H1 (cell line): ENCODE measurements at regions not wholly inside any gene's neighbourhood (a gene's known extent, or its start where the extent isn't known, plus 50 kb on each side); places are given as distances from the start of the nearest gene placed in this dataset.

Experiments used
- CTCF ChIA-PET: fragments of 300-600 bp; sonication (Branson Sonifier 250); formaldehyde crosslinking; loops from one replicate; lab custom pipeline; 2021; ENCODE audit not compliant: partially characterized antibody; lab: Charles Lee
- POLR2A ChIA-PET: fragments of 300-600 bp; sonication (Branson Sonifier 250); formaldehyde crosslinking; loops from one replicate; lab custom pipeline; 2021; ENCODE audit warnings: inconsistent platforms; ENCODE audit not compliant: partially characterized antibody; lab: Charles Lee
- DNase-seq, 2 experiments: peaks; one replicate each; pipeline versions ENCODE4 v3.0.0 to v3.0.0-alpha.2; 2010 to 2022; ENCODE audit warnings: low spot score in 2 of 2, low read depth in 1 of 2, mixed read lengths in 1 of 2
- FAIRE-seq: peaks from 2 replicates; lab custom pipeline; 2011; peaks lifted over from hg19 to GRCh38; lab: Jason Lieb, UNC
- H2AFZ ChIP-seq: 2 replicates; pipeline ENCODE4 v1.8.1; 2012; ENCODE audit warnings: low read length, inconsistent platforms
- H2AK5ac ChIP-seq: 2 replicates; pipeline ENCODE4 v1.6.1; 2013; ENCODE audit warnings: low read depth, low read length
- H2BK120ac ChIP-seq: replicated peaks from 2 replicates; pipeline ENCODE3; 2013; ENCODE audit warnings: low read depth, low read length, inconsistent platforms
- H2BK12ac ChIP-seq: 2 replicates; pipeline ENCODE4 v1.6.1; 2013; ENCODE audit warnings: low read depth, low read length
- H2BK15ac ChIP-seq: 2 replicates; pipeline ENCODE4 v1.6.1; 2013; ENCODE audit warnings: low read length
- H2BK20ac ChIP-seq: 2 replicates; pipeline ENCODE4 v1.6.1; 2013; ENCODE audit warnings: low read length
- H2BK5ac ChIP-seq: 2 replicates; pipeline ENCODE4 v1.6.1; 2013; ENCODE audit warnings: low read depth, low read length
- H3K14ac ChIP-seq: 2 replicates; pipeline ENCODE4 v1.6.1; 2013; ENCODE audit warnings: inconsistent platforms; ENCODE audit not compliant: insufficient read length
- H3K18ac ChIP-seq: 2 replicates; pipeline ENCODE4 v1.6.1; 2013; ENCODE audit warnings: low read length; ENCODE audit errors: extremely low read depth
- H3K23ac ChIP-seq: 2 replicates; pipeline ENCODE4 v1.6.1; 2013; ENCODE audit warnings: inconsistent platforms; ENCODE audit not compliant: insufficient read length
- H3K23me2 ChIP-seq: 2 replicates; pipeline ENCODE4 v1.6.1; 2013; ENCODE audit warnings: low read depth, low read length
- H3K27ac ChIP-seq: 2 replicates; pipeline ENCODE4 v1.6.1; 2011; ENCODE audit warnings: low read depth, low read length, inconsistent platforms
- H3K27me3 ChIP-seq, 4 experiments: replicated peaks in 1 of 4; 1 replicate in 1 of 4; 2 replicates in 3 of 4; pipeline versions ENCODE4 v1.6.1 to v1.8.1; 2011 to 2013; ENCODE audit warnings: low read length in 3 of 4, mild to moderate bottlenecking in 3 of 4, inconsistent platforms in 2 of 4, mixed read lengths in 2 of 4, moderate library complexity in 1 of 4; ENCODE audit not compliant: control insufficient read depth in 3 of 4, insufficient read depth in 3 of 4; ENCODE audit errors: extremely low read depth in 1 of 4
- H3K36me3 ChIP-seq, 4 experiments: 2 replicates each; pipeline versions ENCODE4 v1.6.1 to v1.8.1; 2011 to 2013; ENCODE audit warnings: mild to moderate bottlenecking in 4 of 4, low read length in 3 of 4, moderate library complexity in 2 of 4, control low read depth in 1 of 4, inconsistent platforms in 1 of 4; ENCODE audit not compliant: insufficient read depth in 4 of 4, control insufficient read depth in 2 of 4
- H3K4ac ChIP-seq: replicated peaks from 2 replicates; pipeline ENCODE3; 2013; ENCODE audit warnings: low read length, low read depth, mixed read lengths, inconsistent platforms; ENCODE audit not compliant: insufficient read length
- H3K4me1 ChIP-seq, 4 experiments: replicated peaks in 1 of 4; 1 replicate in 1 of 4; 2 replicates in 3 of 4; pipeline versions ENCODE4 v1.6.1 to v1.8.1; 2011 to 2013; ENCODE audit warnings: low read length in 3 of 4, inconsistent platforms in 2 of 4, mixed read lengths in 1 of 4; ENCODE audit not compliant: insufficient read depth in 4 of 4, control insufficient read depth in 3 of 4
- H3K4me2 ChIP-seq, 2 experiments: 2 replicates each; pipeline versions ENCODE4 v1.6.1 to v1.8.1; 2011 to 2013; ENCODE audit warnings: low read depth in 2 of 2, low read length in 2 of 2, control low read depth in 1 of 2, inconsistent platforms in 1 of 2, mild to moderate bottlenecking in 1 of 2; ENCODE audit not compliant: insufficient read depth in 1 of 2
- H3K4me3 ChIP-seq, 4 experiments: fragments of 200-600, 300-600 bp in 1 of 4; sonication (generic), shearing (Covaris generic), sonication (Bioruptor Twin) in 1 of 4; 2 replicates each; pipeline versions ENCODE4 v1.5.1 to v1.8.1; 2011 to 2016; ENCODE audit warnings: low read length in 4 of 4, low read depth in 3 of 4, control low read depth in 2 of 4, inconsistent platforms in 2 of 4, mild to moderate bottlenecking in 2 of 4, mixed read lengths in 1 of 4, moderate library complexity in 1 of 4; ENCODE audit not compliant: insufficient read depth in 2 of 4; ENCODE audit errors: extremely low read depth in 1 of 4
- H3K56ac ChIP-seq: replicated peaks from 2 replicates; pipeline ENCODE3; 2013; ENCODE audit warnings: low read depth, mild to moderate bottlenecking, mixed read lengths, low read length, inconsistent platforms; ENCODE audit not compliant: insufficient read length
- H3K79me1 ChIP-seq: 2 replicates; pipeline ENCODE4 v1.6.1; 2013; ENCODE audit warnings: low read depth, low read length, control low read depth
- H3K79me2 ChIP-seq, 2 experiments: 2 replicates each; pipeline versions ENCODE4 v1.6.1 to v1.8.1; 2012 to 2013; ENCODE audit warnings: low read length in 2 of 2, mild to moderate bottlenecking in 2 of 2, inconsistent platforms in 1 of 2; ENCODE audit not compliant: insufficient read depth in 2 of 2, control insufficient read depth in 1 of 2
- H3K9ac ChIP-seq, 4 experiments: replicated peaks in 1 of 4; 1 replicate in 1 of 4; 2 replicates in 3 of 4; pipeline versions ENCODE4 v1.6.1 to v1.8.1; 2011 to 2013; ENCODE audit warnings: low read depth in 3 of 4, low read length in 3 of 4, control low read depth in 2 of 4, mild to moderate bottlenecking in 2 of 4, moderate library complexity in 2 of 4, inconsistent platforms in 1 of 4; ENCODE audit errors: extremely low read depth in 1 of 4
- H3K9me3 ChIP-seq, 2 experiments: 2 replicates each; pipeline versions ENCODE4 v1.6.1 to v1.8.1; 2012 to 2013; ENCODE audit warnings: mild to moderate bottlenecking in 2 of 2, moderate library complexity in 2 of 2, control low read depth in 1 of 2, inconsistent platforms in 1 of 2, low read depth in 1 of 2, low read length in 1 of 2, mixed read lengths in 1 of 2; ENCODE audit not compliant: insufficient read depth in 2 of 2
- H4K20me1 ChIP-seq, 2 experiments: replicated peaks in 1 of 2; 2 replicates each; pipeline versions ENCODE3 to v1.8.1; 2011 to 2013; ENCODE audit warnings: inconsistent platforms in 2 of 2, low read length in 2 of 2, mild to moderate bottlenecking in 1 of 2; ENCODE audit not compliant: insufficient read depth in 2 of 2, control insufficient read depth in 1 of 2
- H4K5ac ChIP-seq: 2 replicates; pipeline ENCODE4 v1.6.1; 2013; ENCODE audit warnings: low read length, low read depth, mixed read lengths, inconsistent platforms; ENCODE audit not compliant: insufficient read length
- H4K8ac ChIP-seq: 2 replicates; pipeline ENCODE4 v1.8.0; 2013; ENCODE audit warnings: mild to moderate bottlenecking, moderate library complexity, low read length, inconsistent platforms; ENCODE audit not compliant: insufficient read depth; ENCODE audit errors: extremely low read depth
- H4K91ac ChIP-seq: replicated peaks from 2 replicates; pipeline ENCODE3; 2013; ENCODE audit warnings: low read length, mixed read lengths, inconsistent platforms; ENCODE audit not compliant: insufficient read length
- KDM4A ChIP-seq: IDR thresholded peaks from one replicate; pipeline ENCODE4 v1.7.1; 2012; ENCODE audit warnings: low read depth, mild to moderate bottlenecking, moderate library complexity, low read length, inconsistent platforms; ENCODE audit not compliant: severe bottlenecking
- WGBS, 2 experiments: shearing (Covaris generic) in 1 of 2; methylation state at CpG; one replicate each; pipeline versions ENCODE4 v1.1.6 to v1.1.7; 2013 to 2015; ENCODE audit warnings: low lambda C conversion rate in 2 of 2, mixed read lengths in 2 of 2, inconsistent platforms in 1 of 2, low coverage in 1 of 2, missing lambda C conversion rate in 1 of 2; ENCODE audit not compliant: insufficient replicate concordance in 2 of 2, insufficient coverage in 1 of 2, insufficient read length in 1 of 2; ENCODE audit errors: extremely low coverage in 1 of 2, missing lambda C conversion rate in 1 of 2; 5-methylcytosine and 5-hydroxymethylcytosine counted together

DNA sequence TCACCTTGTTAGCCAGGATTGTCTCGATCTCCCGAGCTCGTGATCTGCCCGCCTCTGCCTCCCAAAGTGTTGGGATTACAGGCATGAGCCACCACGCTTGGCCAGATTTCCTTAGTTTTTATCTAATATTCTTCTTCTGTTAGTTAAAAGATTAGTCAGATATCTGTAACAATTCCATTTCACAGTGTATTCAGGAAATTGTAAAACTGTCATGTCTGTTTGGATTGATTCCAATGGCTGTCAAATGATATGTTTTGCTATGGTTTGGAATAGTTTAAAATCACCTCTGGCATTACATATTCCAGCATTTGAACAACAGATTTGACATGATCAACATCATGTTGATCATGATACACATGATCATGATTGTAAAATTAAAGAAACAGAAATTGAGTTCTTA, 193.6 kb upstream of the DAB2 start:
- POLR2A ChIA-PET = no interaction called here
- H2BK120ac ChIP-seq = no peak overlapping the region

More for the DNA sequence above, 193.6 kb upstream of the DAB2 start:
- Histone ChIP-seq H3K23ac (no peak overlapping the region), H3K56ac (no peak overlapping the region), H3K9me3 (no peaks in the 10 kb centered on the region), H3K79me2 (no peaks in the 10 kb centered on the region), H3K4me2 (no peak overlapping the region), H3K79me1 (no peaks in the 10 kb centered on the region), H3K4ac (no peak overlapping the region), H3K27ac (no peak overlapping the region), H3K27me3 (no peaks in the 10 kb centered on the region), H2AK5ac (no peak overlapping the region), H3K9ac (no peak overlapping the region), H3K4me3 (no peak overlapping the region), H2BK12ac (no peak overlapping the region), H3K18ac (no peak overlapping the region), H4K5ac (no peak overlapping the region), H2BK15ac (no peak overlapping the region), H3K23me2 (no peaks in the 10 kb centered on the region), H4K91ac (no peak overlapping the region), H2AFZ (no peak overlapping the region), H4K20me1 (no peaks in the 10 kb centered on the region), H3K4me1 (no peaks in the 10 kb centered on the region), H2BK20ac (no peak overlapping the region), H4K8ac (no peak overlapping the region), H2BK5ac (no peak overlapping the region), H3K36me3 (no peaks in the 10 kb centered on the region), H3K14ac (no peak overlapping the region)
- CTCF ChIA-PET = no interaction called here
- TF ChIP-seq KDM4A = no peak
- FAIRE-seq (no peak), DNase-seq (no peak)
- 95% methylated on average over 5 of the region's 5 CpGs; no CpG with 5 or more reads in 1 of the 2 experiments for WGBS, 2 experiments
